ENCODE measurements at regions not wholly inside any gene's neighbourhood (a gene's known extent, or its start where the extent isn't known, plus 50 kb on each side); places are given as distances from the start of the nearest gene placed in this dataset.
"Not testable (repeated sequence)": the region's sequence is repeated elsewhere in the genome, so short reads cannot be mapped to it uniquely, and the experiment has no call there.

DNA sequence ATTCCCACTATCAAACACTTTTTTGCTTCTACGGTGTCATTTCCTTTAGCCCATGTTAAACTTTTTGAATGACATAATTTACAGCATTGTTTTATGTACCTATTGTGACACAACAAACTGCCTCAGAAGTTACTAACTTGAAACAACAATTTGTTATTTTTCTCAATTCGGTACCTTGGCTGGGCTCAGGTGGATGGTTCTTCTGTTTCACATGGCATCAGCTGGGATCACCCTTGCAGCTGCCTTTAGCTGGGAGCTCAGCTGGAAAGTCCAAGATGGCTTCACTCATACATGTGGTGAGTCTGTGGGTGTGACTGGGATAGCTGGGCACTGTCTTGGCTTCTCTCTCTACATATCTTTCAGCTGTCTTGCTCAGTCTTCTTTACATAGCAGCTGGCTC, 156.0 kb downstream of the GXYLT1 start:
- ATAC-seq, result no peak
- H3K4me3 ChIP-seq, result no peak overlapping the region
- peaks cover 0 to 12% (median 0%) of the 10 kb centered on the region in 3 donors for H3K9me3 ChIP-seq
- H3K36me3 ChIP-seq, result no peaks in the 10 kb centered on the region
- H3K27ac ChIP-seq, result no peak overlapping the region
- no peaks in the 10 kb centered on the region for H3K4me1 ChIP-seq
- no peaks in the 10 kb centered on the region for H3K27me3 ChIP-seq
- TF ChIP-seq POLR2A (IDR thresholded peaks at IDR 0.05) (no peak), POLR2AphosphoS5 (IDR thresholded peaks at IDR 0.05) (no peak), EP300 (IDR thresholded peaks at IDR 0.05) (no peak)
- WGBS, 2 donors (ENCODE audit: low coverage in 1 of 2), result 87 to 96% methylated on average over 2 of the region's 2 CpGs

- not testable (repeated sequence) for H3K27me3 ChIP-seq, H3K36me3 ChIP-seq, H3K4me1 ChIP-seq, ATAC-seq, H3K4me3 ChIP-seq, H3K27ac ChIP-seq
- 86 to 100% methylated on average over 2 of the region's 2 CpGs for WGBS, 2 donors (ENCODE audit: low coverage in 1 of 2)
- H3K9me3 ChIP-seq, result peaks cover 0 to 12% (median 0%) of the 10 kb centered on the region in 3 donors
Observed at GRCh38 chr12:41986513-41986912, 158.2 kb downstream of the GXYLT1 start.

DNA sequence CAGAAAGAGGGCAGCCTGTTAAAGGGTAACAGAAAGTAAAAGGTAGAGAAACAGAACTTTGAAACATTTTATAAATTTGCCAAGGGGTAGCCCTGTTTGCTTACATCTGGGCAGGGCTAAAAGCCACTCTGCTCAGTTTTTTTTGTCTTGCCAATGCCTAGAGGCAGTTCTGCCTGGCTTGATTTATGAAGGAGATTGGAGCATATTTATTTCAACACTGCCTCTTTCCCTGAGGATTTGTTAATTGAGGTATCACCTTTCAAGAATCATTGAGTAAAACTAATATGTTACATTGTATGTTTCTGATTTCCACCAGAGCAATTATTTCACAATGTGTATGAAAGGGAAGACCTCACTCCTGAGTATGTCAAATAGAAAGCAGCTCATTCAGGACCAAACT, 160.8 kb downstream of the GXYLT1 start:
- ATAC-seq, result no peak
- Histone ChIP-seq H3K4me1 (no peaks in the 10 kb centered on the region), H3K4me3 (no peak overlapping the region), H3K36me3 (no peaks in the 10 kb centered on the region), H3K27me3 (no peaks in the 10 kb centered on the region), H3K27ac (no peak overlapping the region), H3K9me3 (peaks cover 0 to 8% (median 0%) of the 10 kb centered on the region in 3 donors)
- TF ChIP-seq EP300 (IDR thresholded peaks at IDR 0.05), result no peak
- no peak for TF ChIP-seq POLR2AphosphoS5 (IDR thresholded peaks at IDR 0.05)
- TF ChIP-seq POLR2A (IDR thresholded peaks at IDR 0.05), result no peak
- no peak for TF ChIP-seq CTCF (IDR thresholded peaks at IDR 0.05)

GRCh38 chr12:41983394-41983793, 161.3 kb downstream of the GXYLT1 start:
- Histone ChIP-seq H3K4me1 (no peaks in the 10 kb centered on the region), H3K4me3 (no peak overlapping the region), H3K27me3 (no peaks in the 10 kb centered on the region), H3K9me3 (peaks cover 0 to 4% (median 0%) of the 10 kb centered on the region in 3 donors), H3K36me3 (no peaks in the 10 kb centered on the region), H3K27ac (no peak overlapping the region)
- ATAC-seq, result no peak
- 44 to 50% methylated on average over 1 of the region's 1 CpG for WGBS, 2 donors (ENCODE audit: low coverage in 1 of 2)
- TF ChIP-seq CTCF (IDR thresholded peaks at IDR 0.05) (no peak), POLR2AphosphoS5 (IDR thresholded peaks at IDR 0.05) (no peak), POLR2A (IDR thresholded peaks at IDR 0.05) (no peak), EP300 (IDR thresholded peaks at IDR 0.05) (no peak)

- Histone ChIP-seq H3K4me1 (no peaks in the 10 kb centered on the region), H3K36me3 (no peaks in the 10 kb centered on the region), H3K4me3 (no peak overlapping the region), H3K27me3 (no peaks in the 10 kb centered on the region), H3K9me3 (no peaks in the 10 kb centered on the region), H3K27ac (no peak overlapping the region)
- WGBS, 2 donors (ENCODE audit: low coverage in 1 of 2), result 90% methylated on average over 1 of the region's 1 CpG; no CpG with 5 or more reads in 1 of the 2 donors
- no peak for ATAC-seq
- no peak for TF ChIP-seq EP300 (IDR thresholded peaks at IDR 0.05)
Observed at GRCh38 chr12:41981758-41982157, 162.9 kb downstream of the GXYLT1 start.

- TF ChIP-seq EP300 (IDR thresholded peaks at IDR 0.05) (no peak), CTCF (IDR thresholded peaks at IDR 0.05) (no peak), POLR2A (IDR thresholded peaks at IDR 0.05) (no peak), POLR2AphosphoS5 (IDR thresholded peaks at IDR 0.05) (no peak)
- no peaks in the 10 kb centered on the region for H3K27me3 ChIP-seq
- H3K27ac ChIP-seq, result no peak overlapping the region
- no peak for ATAC-seq
- H3K9me3 ChIP-seq, result no peaks in the 10 kb centered on the region
- WGBS, 2 donors (ENCODE audit: low coverage in 1 of 2), result 56 to 84% methylated on average over 2 of the region's 2 CpGs
- H3K36me3 ChIP-seq, result no peaks in the 10 kb centered on the region
- H3K4me3 ChIP-seq, result no peak overlapping the region
- H3K4me1 ChIP-seq, result no peaks in the 10 kb centered on the region
Observed at GRCh38 chr12:41981013-41981412, 163.7 kb downstream of the GXYLT1 start.

DNA sequence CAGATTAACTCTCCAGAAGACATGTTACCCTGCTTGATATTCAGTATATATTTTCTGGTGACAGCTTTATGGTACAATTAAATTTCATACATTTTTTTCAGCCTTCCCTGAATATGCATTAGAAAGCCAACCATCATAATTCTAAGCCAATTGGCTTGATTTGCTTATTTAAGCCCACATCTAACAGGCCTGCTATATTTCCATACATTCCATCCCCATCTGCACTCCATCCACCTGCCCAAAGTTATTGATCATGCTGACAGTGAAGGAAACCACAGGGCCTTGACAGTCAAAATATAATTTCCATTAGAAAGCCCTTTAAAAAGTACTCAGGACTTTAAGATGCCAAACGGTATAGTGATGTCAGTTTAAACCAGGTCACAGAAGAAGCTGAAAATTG, 164.3 kb downstream of the GXYLT1 start:
- Histone ChIP-seq H3K4me3 (no peak overlapping the region), H3K9me3 (no peaks in the 10 kb centered on the region), H3K27ac (no peak overlapping the region), H3K27me3 (no peaks in the 10 kb centered on the region), H3K36me3 (no peaks in the 10 kb centered on the region), H3K4me1 (no peaks in the 10 kb centered on the region)
- TF ChIP-seq POLR2A (IDR thresholded peaks at IDR 0.05), result no peak
- TF ChIP-seq POLR2AphosphoS5 (IDR thresholded peaks at IDR 0.05), result no peak
- 56 to 64% methylated on average over 1 of the region's 1 CpG for WGBS, 2 donors (ENCODE audit: low coverage in 1 of 2)
- no peak for ATAC-seq

All from gastroesophageal sphincter (tissue), 4 donors.